Astrocyte (in vitro differentiated cells and primary cell): ENCODE measurements at regions not wholly inside any gene's neighbourhood (a gene's known extent, or its start where the extent isn't known, plus 50 kb on each side); places are given as distances from the start of the nearest gene placed in this dataset.

Source experiments
- CTCF ChIP-seq: IDR thresholded peaks from 2 replicates; pipeline ENCODE4 v1.5.1; 2011; ENCODE audit warnings: low read depth, mild to moderate bottlenecking, inconsistent platforms, low read length, moderate library complexity; ENCODE audit not compliant: insufficient read depth
- EZH2 ChIP-seq: IDR thresholded peaks from 2 replicates; pipeline ENCODE4 v1.6.1; 2012; ENCODE audit warnings: mild to moderate bottlenecking, low read length, inconsistent platforms; ENCODE audit not compliant: insufficient read depth

GRCh38 chr16:14344945-14345344 lies 273.8 kb downstream of the MRTFB start:
- no peak for TF ChIP-seq EZH2
- TF ChIP-seq CTCF: no peak
